Testis (tissue), 2 donors: ENCODE measurements at regions not wholly inside any gene's neighbourhood (a gene's known extent, or its start where the extent isn't known, plus 50 kb on each side); places are given as distances from the start of the nearest gene placed in this dataset.

Experiments used
- CTCF ChIP-seq, 3 experiments: fragments of 450-650 bp in 2 of 3; fragments of 200-600 bp in 1 of 3; sonication (generic) in 1 of 3; IDR thresholded peaks; one replicate each; pipeline ENCODE4 v1.5.1; 2016 to 2019; ENCODE audit warnings: antibody characterized with exemption in 3 of 3, mild to moderate bottlenecking in 2 of 3, moderate library complexity in 1 of 3
- POLR2A ChIP-seq: fragments of 450-650 bp; IDR thresholded peaks from one replicate; pipeline ENCODE4 v1.6.1; 2017; ENCODE audit warnings: antibody characterized with exemption, mild to moderate bottlenecking, moderate library complexity

- TF ChIP-seq CTCF (IDR thresholded peaks at IDR 0.05) (no peak), POLR2A (no peak)
Observed at GRCh38 chr15:25514522-25514921, 75.7 kb upstream of the UBE3A start.
